ENCODE measurements at regions not wholly inside any gene's neighbourhood (a gene's known extent, or its start where the extent isn't known, plus 50 kb on each side); places are given as distances from the start of the nearest gene placed in this dataset.

DNA sequence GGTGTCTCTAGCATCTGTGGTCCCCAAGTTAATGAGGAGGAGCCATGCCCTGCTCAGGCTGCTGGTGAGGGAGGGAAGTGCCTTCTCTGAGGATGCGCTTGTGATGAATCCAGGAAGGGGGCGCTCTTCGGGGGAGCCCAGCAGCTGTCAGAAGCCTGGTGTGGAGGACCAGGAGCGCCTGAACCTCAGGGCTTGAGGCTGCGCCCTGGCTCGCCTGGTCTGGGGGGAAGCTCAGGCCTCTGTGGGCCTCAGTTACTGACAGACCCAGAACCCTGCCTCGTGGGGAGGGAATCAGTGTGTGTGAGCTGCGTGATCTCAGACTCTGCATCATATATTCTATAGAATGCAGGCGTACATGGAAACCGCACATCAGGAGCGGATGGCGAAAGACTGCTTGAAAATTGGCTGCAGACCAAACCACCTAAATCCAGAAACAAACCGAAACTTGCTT is 126.1 kb downstream of the SEC14L1 start:
- Histone ChIP-seq H3K4me3 (no peak overlapping the region), H3K4me1 (no peaks in the 10 kb centered on the region), H3K9me3 (no peaks in the 10 kb centered on the region), H3K27ac (no peak overlapping the region), H3K36me3 (no peaks in the 10 kb centered on the region), H3K27me3 (peaks cover 0 to 4% (median 0%) of the 10 kb centered on the region in 9 donors)
- TF ChIP-seq POLR2A (IDR thresholded peaks at IDR 0.05) = no peak
- TF ChIP-seq, protein P1, sequence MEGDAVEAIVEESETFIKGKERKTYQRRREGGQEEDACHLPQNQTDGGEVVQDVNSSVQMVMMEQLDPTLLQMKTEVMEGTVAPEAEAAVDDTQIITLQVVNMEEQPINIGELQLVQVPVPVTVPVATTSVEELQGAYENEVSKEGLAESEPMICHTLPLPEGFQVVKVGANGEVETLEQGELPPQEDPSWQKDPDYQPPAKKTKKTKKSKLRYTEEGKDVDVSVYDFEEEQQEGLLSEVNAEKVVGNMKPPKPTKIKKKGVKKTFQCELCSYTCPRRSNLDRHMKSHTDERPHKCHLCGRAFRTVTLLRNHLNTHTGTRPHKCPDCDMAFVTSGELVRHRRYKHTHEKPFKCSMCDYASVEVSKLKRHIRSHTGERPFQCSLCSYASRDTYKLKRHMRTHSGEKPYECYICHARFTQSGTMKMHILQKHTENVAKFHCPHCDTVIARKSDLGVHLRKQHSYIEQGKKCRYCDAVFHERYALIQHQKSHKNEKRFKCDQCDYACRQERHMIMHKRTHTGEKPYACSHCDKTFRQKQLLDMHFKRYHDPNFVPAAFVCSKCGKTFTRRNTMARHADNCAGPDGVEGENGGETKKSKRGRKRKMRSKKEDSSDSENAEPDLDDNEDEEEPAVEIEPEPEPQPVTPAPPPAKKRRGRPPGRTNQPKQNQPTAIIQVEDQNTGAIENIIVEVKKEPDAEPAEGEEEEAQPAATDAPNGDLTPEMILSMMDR (IDR thresholded peaks at IDR 0.05) = no peak
- WGBS, 4 donors = 66 to 88% (median 79%) methylated on average over 7 to 13 of the region's 13 CpGs
- no peak for ATAC-seq
- no peak for DNase-seq
- intact Hi-C loops (cut with DNase I) = loop anchor here in 1 of 10 donors (10.0 kb wide), 1 partner anchor 392 kb away; no protein-coding TSS in a partner anchor

DNA sequence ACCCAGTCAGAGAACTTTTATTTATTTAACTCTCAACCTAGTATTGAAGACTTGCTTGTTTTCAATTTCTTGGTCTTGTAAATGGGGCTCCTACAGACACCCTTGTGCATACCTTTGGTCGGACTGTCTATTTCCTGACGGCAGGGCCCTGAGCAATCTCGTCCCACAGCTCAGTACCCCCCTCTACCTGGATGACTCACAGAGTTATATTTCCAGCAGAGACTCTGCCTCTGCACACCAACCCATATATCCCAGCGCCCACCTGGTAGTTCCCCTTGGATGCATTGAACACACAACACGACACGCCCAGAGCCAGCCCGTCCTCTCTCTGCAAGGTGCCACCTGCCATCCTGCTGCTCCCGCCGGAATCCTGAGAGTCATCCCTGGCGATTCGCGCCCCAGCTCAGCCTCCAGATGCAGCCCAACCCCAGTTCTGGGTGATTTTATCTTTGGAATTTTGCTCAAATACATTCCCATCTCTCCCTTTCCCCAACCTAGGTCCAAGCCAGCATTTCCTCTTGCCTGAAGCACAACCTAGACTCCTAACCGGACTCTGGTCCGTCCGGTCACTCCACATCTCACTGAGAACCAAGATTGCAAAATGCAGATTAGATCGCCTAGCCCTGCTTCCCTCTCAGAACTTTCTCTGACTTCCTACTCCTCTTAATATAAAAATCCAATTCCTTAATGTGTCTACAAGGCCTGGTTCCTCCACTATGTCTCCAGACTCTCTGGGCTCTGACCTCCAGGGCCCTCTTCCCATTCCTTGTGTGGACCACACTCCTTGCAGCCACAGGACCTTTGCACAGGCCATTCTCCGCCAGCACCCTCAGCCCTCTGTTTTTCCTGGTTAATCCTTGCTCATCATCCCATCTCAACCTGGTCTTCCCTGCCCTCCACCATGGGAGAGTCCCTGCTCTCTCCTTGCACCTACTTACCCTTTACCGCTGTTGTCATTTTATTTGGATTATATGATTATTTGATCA is 129.2 kb downstream of the SEC14L1 start:
- ATAC-seq (no peak), DNase-seq (no peak)
- no peak overlapping the region for H3K4me3 ChIP-seq
- no peaks in the 10 kb centered on the region for H3K36me3 ChIP-seq
- peaks cover 0 to 8% (median 0%) of the 10 kb centered on the region in 12 donors for H3K4me1 ChIP-seq
- no peak overlapping the region for H3K27ac ChIP-seq
- intact Hi-C loops (cut with DNase I) = loop anchor here in 1 of 10 donors (10.0 kb wide), 1 partner anchor 395 kb away; no protein-coding TSS in a partner anchor
- WGBS, 4 donors = 87 to 89% (median 89%) methylated on average over 18 of the region's 18 CpGs
- peaks cover 0 to 4% (median 0%) of the 10 kb centered on the region in 9 donors for H3K27me3 ChIP-seq
- no peaks in the 10 kb centered on the region for H3K9me3 ChIP-seq
- no peak for TF ChIP-seq POLR2A (IDR thresholded peaks at IDR 0.05)
- TF ChIP-seq, protein P1 (IDR thresholded peaks at IDR 0.05) = no peak

DNA sequence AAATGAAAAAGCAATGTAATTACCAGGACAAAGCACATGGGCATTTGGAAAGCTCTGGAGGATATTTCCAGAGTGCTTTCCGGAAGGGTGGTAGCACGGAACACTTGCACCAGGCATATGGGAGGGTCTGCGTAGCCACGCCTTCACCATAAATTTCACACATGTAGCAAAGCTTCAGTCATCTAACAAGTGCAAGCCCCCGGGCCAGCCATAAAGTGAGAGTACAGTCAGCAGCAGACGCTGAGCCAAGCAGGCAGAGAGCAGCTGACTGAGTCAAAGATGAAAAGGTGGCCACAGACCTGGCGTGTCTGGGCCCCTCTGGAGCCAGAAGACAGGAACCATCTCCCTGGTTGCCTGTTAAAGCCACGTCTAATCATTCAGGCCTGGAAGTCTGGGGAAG is 130.6 kb downstream of the SEC14L1 start:
- ATAC-seq (no peak), DNase-seq (no peak)
- no peaks in the 10 kb centered on the region for H3K36me3 ChIP-seq
- TF ChIP-seq POLR2A (IDR thresholded peaks at IDR 0.05) = no peak
- TF ChIP-seq, protein P1 (IDR thresholded peaks at IDR 0.05) = no peak
- 89 to 94% (median 91%) methylated on average over 8 of the region's 8 CpGs for WGBS, 4 donors
- H3K27me3 ChIP-seq = peaks cover 0 to 4% (median 0%) of the 10 kb centered on the region in 9 donors
- H3K4me3 ChIP-seq = no peak overlapping the region
- H3K27ac ChIP-seq = no peak overlapping the region
- H3K4me1 ChIP-seq = peaks cover 0 to 22% (median 0%) of the 10 kb centered on the region in 12 donors
- intact Hi-C loops (cut with DNase I) = no loop called here
- H3K9me3 ChIP-seq = no peaks in the 10 kb centered on the region

DNA sequence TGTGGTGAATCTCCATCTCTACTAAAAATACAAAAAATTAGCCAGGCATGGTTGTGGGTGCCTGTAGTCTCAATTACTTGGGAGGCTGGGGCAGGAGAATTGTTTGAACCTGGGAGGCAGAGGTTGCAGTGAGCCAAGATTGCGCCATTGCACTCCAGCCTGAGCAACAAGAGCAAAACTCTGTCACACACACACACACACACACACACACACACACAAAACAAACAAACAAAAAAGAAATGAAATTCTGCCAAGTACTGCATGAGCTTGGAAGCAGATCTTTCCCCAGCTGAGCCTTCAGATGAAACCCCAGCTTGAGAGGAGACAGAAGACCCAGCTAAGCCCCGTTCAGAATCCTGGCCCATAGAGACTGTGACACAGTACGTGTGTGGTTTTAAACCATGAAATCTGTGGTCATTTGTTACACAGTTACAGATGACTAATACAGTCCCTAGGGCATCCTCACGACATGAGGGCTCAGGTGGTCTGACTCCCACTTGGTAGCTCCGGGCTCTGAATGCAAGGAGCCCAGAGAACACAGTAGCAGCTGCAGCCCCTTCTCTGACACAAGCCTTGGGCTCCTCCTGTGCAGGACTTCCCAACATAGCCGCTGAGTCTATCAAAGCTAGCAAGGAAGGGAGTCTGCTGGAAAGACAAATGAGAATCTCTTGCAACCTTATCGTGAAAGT is 132.8 kb downstream of the SEC14L1 start:
- Histone ChIP-seq H3K4me3 (peak overlapping the region in 1 of 12 donors; percentile 40), H3K27ac (peak overlapping the region in 1 of 12 donors; percentile 79), H3K27me3 (peaks cover 0 to 4% (median 0%) of the 10 kb centered on the region in 9 donors), H3K36me3 (no peaks in the 10 kb centered on the region), H3K9me3 (no peaks in the 10 kb centered on the region), H3K4me1 (peaks cover 0 to 25% (median 0%) of the 10 kb centered on the region in 12 donors)
- TF ChIP-seq, protein P1 (IDR thresholded peaks at IDR 0.05) = no peak
- no peak for DNase-seq
- 84 to 90% (median 89%) methylated on average over 6 to 7 of the region's 7 CpGs for WGBS, 4 donors
- no peak for ATAC-seq
- intact Hi-C loops (cut with DNase I) = no loop called here
